ENCODE measurements at regions not wholly inside any gene's neighbourhood (a gene's known extent, or its start where the extent isn't known, plus 50 kb on each side); places are given as distances from the start of the nearest gene placed in this dataset.

- TF ChIP-seq POLR2A (IDR thresholded peaks at IDR 0.05; ENCODE audit: low read length) (no peak), GATA1 (IDR thresholded peaks at IDR 0.05; ENCODE audit: low read depth, low read length) (no peak)
Measured at GRCh38 chr16:24427840-24428239, 111.5 kb upstream of the RBBP6 start.
